GM19351 (cell line): ENCODE measurements at regions not wholly inside any gene's neighbourhood (a gene's known extent, or its start where the extent isn't known, plus 50 kb on each side); places are given as distances from the start of the nearest gene placed in this dataset.

Experiments used
- ATAC-seq: cut with Tn5 transposase; IDR thresholded peaks from one replicate; pipeline ENCODE4 v1.9.1; 2021; ENCODE audit warnings: mild to moderate bottlenecking, moderate library complexity; ENCODE audit not compliant: unreplicated experiment

- ATAC-seq: no peak
These were observed 145.2 kb upstream of the BTG1 start for GRCh38 chr12:92290886-92291285.

GRCh38 chr12:92290350-92290695 is 144.7 kb upstream of the BTG1 start:
- ATAC-seq: no peak

GRCh38 chr12:92289629-92290349 is 144.1 kb upstream of the BTG1 start:
- no peak for ATAC-seq

GRCh38 chr12:92288561-92288960 is 142.9 kb upstream of the BTG1 start:
- no peak for ATAC-seq

- ATAC-seq: no peak
These were observed 132.8 kb upstream of the BTG1 start for GRCh38 chr12:92278378-92278828.

- no peak for ATAC-seq
These were observed 132.1 kb upstream of the BTG1 start for GRCh38 chr12:92277795-92278194.

- no peak for ATAC-seq
These were observed 130.6 kb upstream of the BTG1 start for GRCh38 chr12:92276276-92276675.

- no peak for ATAC-seq
These were observed 130.0 kb upstream of the BTG1 start for GRCh38 chr12:92275443-92276154.

- no peak for ATAC-seq
These were observed 127.4 kb upstream of the BTG1 start for GRCh38 chr12:92273076-92273475.

GRCh38 chr12:92272061-92272964 is 126.7 kb upstream of the BTG1 start:
- ATAC-seq: no peak

- ATAC-seq: no peak
These were observed 125.7 kb upstream of the BTG1 start for GRCh38 chr12:92271341-92271740.

- ATAC-seq: no peak
These were observed 124.9 kb upstream of the BTG1 start for GRCh38 chr12:92270521-92270920.

- ATAC-seq: no peak
These were observed 123.3 kb upstream of the BTG1 start for GRCh38 chr12:92268946-92269345.

GRCh38 chr12:92261692-92262091 is 116.0 kb upstream of the BTG1 start:
- no peak for ATAC-seq

GRCh38 chr12:92261071-92261470 is 115.4 kb upstream of the BTG1 start:
- no peak for ATAC-seq

- no peak for ATAC-seq
These were observed 114.1 kb upstream of the BTG1 start for GRCh38 chr12:92259696-92260251.

- no peak for ATAC-seq
These were observed 113.6 kb upstream of the BTG1 start for GRCh38 chr12:92259291-92259690.

- no peak for ATAC-seq
These were observed 111.6 kb upstream of the BTG1 start for GRCh38 chr12:92257261-92257660.

GRCh38 chr12:92255741-92256140 is 110.1 kb upstream of the BTG1 start:
- no peak for ATAC-seq

- ATAC-seq: no peak
These were observed 107.7 kb upstream of the BTG1 start for GRCh38 chr12:92253301-92253700.

GRCh38 chr12:92248977-92249376 is 103.3 kb upstream of the BTG1 start:
- ATAC-seq: no peak
